ENCODE measurements at regions not wholly inside any gene's neighbourhood (a gene's known extent, or its start where the extent isn't known, plus 50 kb on each side); places are given as distances from the start of the nearest gene placed in this dataset.

- CTCF ChIA-PET = no interaction called here
- no peak for DNase-seq (ENCODE audit: extremely low spot score)
- POLR2A ChIA-PET = no interaction called here
- TF ChIP-seq ARNT (IDR thresholded peaks at IDR 0.05) = no peak
Observed at GRCh38 chr5:72633649-72634048, 126.4 kb upstream of the ZNF366 start.

GRCh38 chr5:72633041-72633445, 125.8 kb upstream of the ZNF366 start:
- ChIA-PET CTCF (no interaction called here), POLR2A (no interaction called here)
- DNase-seq (ENCODE audit: extremely low spot score) = no peak
- TF ChIP-seq HDGF (IDR thresholded peaks at IDR 0.05; ENCODE audit: borderline replicate concordance) (no peak), FOXK2 (IDR thresholded peaks at IDR 0.05) (no peak)

DNA sequence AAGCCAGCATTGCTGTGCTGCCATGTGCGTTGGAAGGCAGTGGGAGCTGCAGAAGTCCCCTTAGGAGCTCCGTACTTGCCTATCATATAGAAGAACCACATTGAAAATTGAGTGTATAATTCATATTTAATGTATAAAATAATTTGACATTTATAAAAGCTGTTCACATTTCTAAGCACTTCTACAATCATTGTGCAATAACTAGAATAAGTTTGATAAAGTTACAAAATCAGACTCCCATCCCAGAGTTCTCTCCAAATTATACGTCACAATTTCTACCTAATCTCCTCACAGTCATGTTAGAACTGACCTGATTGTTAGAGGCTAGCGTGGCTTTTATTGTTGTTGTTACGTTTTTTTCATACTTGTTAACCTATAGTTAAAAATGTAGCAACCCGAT, 123.5 kb upstream of the ZNF366 start:
- TF ChIP-seq PKNOX1 (IDR thresholded peaks at IDR 0.05) (no peak), SUZ12 (IDR thresholded peaks at IDR 0.05) (no peak), ELF4 (IDR thresholded peaks at IDR 0.05) (no peak), LEF1 (IDR thresholded peaks at IDR 0.05; ENCODE audit: borderline replicate concordance) (no peak), L3MBTL2 (conservative IDR thresholded peaks at IDR 0.05) (no peak), NFRKB (IDR thresholded peaks at IDR 0.05) (no peak), FOXA1 (IDR thresholded peaks at IDR 0.05) (no peak), FOXM1 (IDR thresholded peaks at IDR 0.05; ENCODE audit: borderline replicate concordance) (no peak), CTBP1 (IDR thresholded peaks at IDR 0.05; ENCODE audit: borderline replicate concordance) (no peak), TARDBP (IDR thresholded peaks at IDR 0.05) (no peak), ARNT (IDR thresholded peaks at IDR 0.05) (no peak), SP1 (IDR thresholded peaks at IDR 0.05) (no peak), ZNF384 (IDR thresholded peaks at IDR 0.05) (no peak), HDGF (IDR thresholded peaks at IDR 0.05; ENCODE audit: borderline replicate concordance) (no peak), BHLHE40 (IDR thresholded peaks at IDR 0.05; ENCODE audit: borderline replicate concordance) (no peak), FOXK2 (IDR thresholded peaks at IDR 0.05) (no peak)
- POLR2A ChIA-PET = no interaction called here
- no peak for DNase-seq (ENCODE audit: extremely low spot score)
- CTCF ChIA-PET = no interaction called here

DNA sequence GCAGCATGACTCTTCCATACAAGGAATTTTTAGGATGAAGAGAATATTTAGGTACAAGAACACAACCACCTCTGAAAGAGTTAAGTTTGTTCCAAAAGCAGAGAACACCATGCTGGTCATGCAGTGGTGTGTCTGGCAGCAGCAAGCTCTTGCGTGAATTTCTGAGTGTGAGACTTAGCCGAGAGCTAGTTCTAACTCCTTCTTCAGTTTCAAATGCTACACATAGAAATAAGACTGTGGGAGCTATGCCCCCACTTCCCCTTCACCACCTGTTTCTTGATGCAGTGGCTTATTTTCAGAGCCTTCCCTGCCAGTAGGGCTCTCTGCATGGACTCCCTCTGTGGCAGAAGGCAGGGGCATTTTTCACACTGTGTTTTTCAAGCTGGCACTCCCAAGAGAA, 122.9 kb upstream of the ZNF366 start:
- CTCF ChIA-PET = no interaction called here
- TF ChIP-seq SUZ12 (IDR thresholded peaks at IDR 0.05) = no peak
- no peak for TF ChIP-seq CTBP1 (IDR thresholded peaks at IDR 0.05; ENCODE audit: borderline replicate concordance)
- TF ChIP-seq ELF4 (IDR thresholded peaks at IDR 0.05) = no peak
- DNase-seq (ENCODE audit: extremely low spot score) = no peak
- POLR2A ChIA-PET = no interaction called here

GRCh38 chr5:72628771-72629371, 121.7 kb upstream of the ZNF366 start:
- no peak for DNase-seq (ENCODE audit: extremely low spot score)
- CTCF ChIA-PET = no interaction called here
- POLR2A ChIA-PET = no interaction called here
- no peak for TF ChIP-seq ARNT (IDR thresholded peaks at IDR 0.05)
- TF ChIP-seq L3MBTL2 (conservative IDR thresholded peaks at IDR 0.05) = no peak
- TF ChIP-seq ELF4 (IDR thresholded peaks at IDR 0.05) = no peak
- TF ChIP-seq SP1 (IDR thresholded peaks at IDR 0.05) = no peak
- TF ChIP-seq ZNF384 (IDR thresholded peaks at IDR 0.05) = no peak
- no peak for TF ChIP-seq FOXA1 (IDR thresholded peaks at IDR 0.05)
- no peak for TF ChIP-seq CTBP1 (IDR thresholded peaks at IDR 0.05; ENCODE audit: borderline replicate concordance)
- no peak for TF ChIP-seq NFRKB (IDR thresholded peaks at IDR 0.05)

- ChIA-PET POLR2A (no interaction called here), CTCF (no interaction called here)
- no peak for DNase-seq (ENCODE audit: extremely low spot score)
- TF ChIP-seq FOXM1 (IDR thresholded peaks at IDR 0.05; ENCODE audit: borderline replicate concordance) (no peak), L3MBTL2 (conservative IDR thresholded peaks at IDR 0.05) (no peak), HDGF (IDR thresholded peaks at IDR 0.05; ENCODE audit: borderline replicate concordance) (no peak), SP1 (IDR thresholded peaks at IDR 0.05) (no peak), ZNF384 (IDR thresholded peaks at IDR 0.05) (no peak), BHLHE40 (IDR thresholded peaks at IDR 0.05; ENCODE audit: borderline replicate concordance) (no peak), SUZ12 (IDR thresholded peaks at IDR 0.05) (no peak), FOXK2 (IDR thresholded peaks at IDR 0.05) (no peak), FOXA1 (IDR thresholded peaks at IDR 0.05) (no peak), ARNT (IDR thresholded peaks at IDR 0.05) (no peak), ELF4 (IDR thresholded peaks at IDR 0.05) (no peak), TARDBP (IDR thresholded peaks at IDR 0.05) (no peak), NFRKB (IDR thresholded peaks at IDR 0.05) (no peak), PKNOX1 (IDR thresholded peaks at IDR 0.05) (no peak), LEF1 (IDR thresholded peaks at IDR 0.05; ENCODE audit: borderline replicate concordance) (no peak), CTBP1 (IDR thresholded peaks at IDR 0.05; ENCODE audit: borderline replicate concordance) (no peak)
Observed at GRCh38 chr5:72625332-72625731, 118.1 kb upstream of the ZNF366 start.

GRCh38 chr5:72624641-72625236, 117.5 kb upstream of the ZNF366 start:
- CTCF ChIA-PET = no interaction called here
- no peak for DNase-seq (ENCODE audit: extremely low spot score)
- POLR2A ChIA-PET = no interaction called here
- TF ChIP-seq L3MBTL2 (conservative IDR thresholded peaks at IDR 0.05) (no peak), BHLHE40 (IDR thresholded peaks at IDR 0.05; ENCODE audit: borderline replicate concordance) (no peak), FOXK2 (IDR thresholded peaks at IDR 0.05) (no peak), ARNT (IDR thresholded peaks at IDR 0.05) (no peak)

- ChIA-PET POLR2A (no interaction called here), CTCF (interaction anchor here (0.6 kb wide), 1 partner anchor 100 kb away, joined by 3 read pairs; no protein-coding TSS in a partner anchor)
- TF ChIP-seq FOXA1 (IDR thresholded peaks at IDR 0.05) = no peak
- no peak for TF ChIP-seq NFRKB (IDR thresholded peaks at IDR 0.05)
- no peak for TF ChIP-seq ZNF384 (IDR thresholded peaks at IDR 0.05)
- no peak for TF ChIP-seq PKNOX1 (IDR thresholded peaks at IDR 0.05)
- TF ChIP-seq L3MBTL2 (conservative IDR thresholded peaks at IDR 0.05) = no peak
- TF ChIP-seq TARDBP (IDR thresholded peaks at IDR 0.05) = no peak
- no peak for TF ChIP-seq FOXM1 (IDR thresholded peaks at IDR 0.05; ENCODE audit: borderline replicate concordance)
- DNase-seq (ENCODE audit: extremely low spot score) = no peak
Observed at GRCh38 chr5:72623936-72624335, 116.7 kb upstream of the ZNF366 start.

Data from HEK293T (cell line).